Astrocyte (in vitro differentiated cells and primary cell): ENCODE measurements at regions not wholly inside any gene's neighbourhood (a gene's known extent, or its start where the extent isn't known, plus 50 kb on each side); places are given as distances from the start of the nearest gene placed in this dataset.
A peak's percentile ranks its signal among the peaks of the same experiment; 100 is the strongest.

Source experiments
- DNase-seq: peaks from one replicate; pipeline ENCODE4 v3.0.0-alpha.2; 2010; ENCODE audit warnings: low read depth
- FAIRE-seq: peaks from 2 replicates; lab custom pipeline; 2011; peaks lifted over from hg19 to GRCh38; lab: Jason Lieb, UNC
- H2AFZ ChIP-seq: 2 replicates; pipeline ENCODE4 v1.6.0; 2012; ENCODE audit warnings: low read depth, low read length, inconsistent platforms
- H3K27ac ChIP-seq: 2 replicates; pipeline ENCODE4 v1.5.1; 2011; ENCODE audit warnings: low read depth, low read length, inconsistent platforms
- H3K27me3 ChIP-seq: 2 replicates; pipeline ENCODE4 v1.6.0; 2011; ENCODE audit warnings: low read length, inconsistent platforms; ENCODE audit not compliant: insufficient read depth
- H3K36me3 ChIP-seq: 2 replicates; pipeline ENCODE4 v1.5.1; 2011; ENCODE audit warnings: low read length, inconsistent platforms; ENCODE audit not compliant: insufficient read depth
- H3K4me1 ChIP-seq: 2 replicates; pipeline ENCODE4 v1.5.1; 2011; ENCODE audit warnings: low read length, inconsistent platforms; ENCODE audit not compliant: insufficient read depth
- H3K4me2 ChIP-seq: 2 replicates; pipeline ENCODE4 v1.6.0; 2012; ENCODE audit warnings: low read length, inconsistent platforms
- H3K4me3 ChIP-seq: 2 replicates; pipeline ENCODE4 v1.5.1; 2011; ENCODE audit warnings: low read depth, mild to moderate bottlenecking, low read length, inconsistent platforms; ENCODE audit not compliant: insufficient read depth
- H3K79me2 ChIP-seq: 2 replicates; pipeline ENCODE4 v1.6.0; 2012; ENCODE audit warnings: mild to moderate bottlenecking, low read length, inconsistent platforms; ENCODE audit not compliant: insufficient read depth
- H3K9ac ChIP-seq: 2 replicates; pipeline ENCODE4 v1.6.0; 2012; ENCODE audit warnings: mild to moderate bottlenecking, low read length, inconsistent platforms
- H3K9me3 ChIP-seq: 2 replicates; pipeline ENCODE4 v1.5.1; 2012; ENCODE audit warnings: low read depth, mild to moderate bottlenecking, low read length, inconsistent platforms; ENCODE audit not compliant: insufficient read depth
- H4K20me1 ChIP-seq: 2 replicates; pipeline ENCODE4 v1.6.0; 2012; ENCODE audit warnings: low read length, inconsistent platforms; ENCODE audit not compliant: insufficient read depth
- H3K27ac Mint-ChIP-seq: one replicate; pipeline ENCODE4 v1.8.0; 2021; ENCODE audit warnings: mild to moderate bottlenecking, mixed read lengths; ENCODE audit not compliant: unreplicated experiment
- H3K27me3 Mint-ChIP-seq: one replicate; pipeline ENCODE4 v1.8.0; 2021; ENCODE audit warnings: low read depth, mixed read lengths; ENCODE audit not compliant: unreplicated experiment
- H3K36me3 Mint-ChIP-seq: one replicate; pipeline ENCODE4 v1.8.0; 2021; ENCODE audit warnings: low read depth, mixed read lengths; ENCODE audit not compliant: unreplicated experiment
- H3K4me1 Mint-ChIP-seq: one replicate; pipeline ENCODE4 v1.8.0; 2021; ENCODE audit warnings: low read depth, mixed read lengths; ENCODE audit not compliant: unreplicated experiment
- H3K4me3 Mint-ChIP-seq: one replicate; pipeline ENCODE4 v1.8.0; 2021; ENCODE audit warnings: mild to moderate bottlenecking, moderate library complexity, mixed read lengths; ENCODE audit not compliant: unreplicated experiment
- H3K9me3 Mint-ChIP-seq: one replicate; pipeline ENCODE4 v1.8.0; 2021; ENCODE audit warnings: mild to moderate bottlenecking, mixed read lengths; ENCODE audit not compliant: unreplicated experiment
- CTCF ChIP-seq: IDR thresholded peaks from 2 replicates; pipeline ENCODE4 v1.5.1; 2011; ENCODE audit warnings: low read depth, mild to moderate bottlenecking, inconsistent platforms, low read length, moderate library complexity; ENCODE audit not compliant: insufficient read depth
- EZH2 ChIP-seq: IDR thresholded peaks from 2 replicates; pipeline ENCODE4 v1.6.1; 2012; ENCODE audit warnings: mild to moderate bottlenecking, low read length, inconsistent platforms; ENCODE audit not compliant: insufficient read depth

- Mint-ChIP-seq H3K4me1 (peaks cover 28% of the 10 kb centered on the region), H3K27me3 (no peaks in the 10 kb centered on the region), H3K27ac (no peak overlapping the region), H3K9me3 (peaks cover 3% of the 10 kb centered on the region), H3K36me3 (no peaks in the 10 kb centered on the region), H3K4me3 (no peak overlapping the region)
- Histone ChIP-seq H2AFZ (no peak overlapping the region), H3K27ac (peak overlapping the region; percentile 24), H4K20me1 (no peaks in the 10 kb centered on the region), H3K9me3 (no peaks in the 10 kb centered on the region), H3K4me3 (no peak overlapping the region), H3K4me1 (peaks cover 16% of the 10 kb centered on the region), H3K4me2 (peak overlapping the region; percentile 42), H3K36me3 (no peaks in the 10 kb centered on the region), H3K9ac (no peak overlapping the region), H3K27me3 (no peaks in the 10 kb centered on the region), H3K79me2 (no peaks in the 10 kb centered on the region)
- TF ChIP-seq EZH2, result no peak
- TF ChIP-seq CTCF, result no peak
- no peak for FAIRE-seq
- no peak for DNase-seq
These were observed 61.4 kb upstream of the CTSC start for GRCh38 chr11:88398791-88399570.

- peak overlapping the region; percentile 63 for H3K27ac Mint-ChIP-seq
- H4K20me1 ChIP-seq, result no peaks in the 10 kb centered on the region
- no peak overlapping the region for H2AFZ ChIP-seq
- no peaks in the 10 kb centered on the region for H3K36me3 ChIP-seq
- no peak overlapping the region for H3K9ac ChIP-seq
- H3K4me3 Mint-ChIP-seq, result no peak overlapping the region
- DNase-seq (peak; percentile 71), FAIRE-seq (no peak)
- H3K4me2 ChIP-seq, result peak overlapping the region; percentile 42
- no peak overlapping the region for H3K4me3 ChIP-seq
- H3K27me3 Mint-ChIP-seq, result no peaks in the 10 kb centered on the region
- H3K9me3 ChIP-seq, result no peaks in the 10 kb centered on the region
- no peaks in the 10 kb centered on the region for H3K27me3 ChIP-seq
- peak overlapping the region; percentile 24 for H3K27ac ChIP-seq
- TF ChIP-seq EZH2, result no peak
- TF ChIP-seq CTCF, result no peak
- H3K79me2 ChIP-seq, result no peaks in the 10 kb centered on the region
- H3K4me1 ChIP-seq, result peaks cover 16% of the 10 kb centered on the region
- H3K9me3 Mint-ChIP-seq, result peaks cover 3% of the 10 kb centered on the region
- H3K4me1 Mint-ChIP-seq, result peaks cover 28% of the 10 kb centered on the region
- no peaks in the 10 kb centered on the region for H3K36me3 Mint-ChIP-seq
These were observed 60.8 kb upstream of the CTSC start for GRCh38 chr11:88398372-88398771.

- no peak overlapping the region for H3K27ac Mint-ChIP-seq
- FAIRE-seq, result no peak
These were observed 52.7 kb upstream of the CTSC start for GRCh38 chr11:88390254-88390653.

More at GRCh38 chr11:88390254-88390653, 52.7 kb upstream of the CTSC start:
- no peaks in the 10 kb centered on the region for H3K79me2 ChIP-seq
- no peaks in the 10 kb centered on the region for H3K27me3 Mint-ChIP-seq
- H3K4me2 ChIP-seq, result no peak overlapping the region
- TF ChIP-seq EZH2 (no peak), CTCF (no peak)
- H3K4me3 Mint-ChIP-seq, result no peak overlapping the region
- peaks cover 6% of the 10 kb centered on the region for H3K9me3 Mint-ChIP-seq
- H3K4me3 ChIP-seq, result no peak overlapping the region
- peaks cover 3% of the 10 kb centered on the region for H3K9me3 ChIP-seq
- no peaks in the 10 kb centered on the region for H3K36me3 ChIP-seq
- H3K9ac ChIP-seq, result no peak overlapping the region
- H3K36me3 Mint-ChIP-seq, result peaks cover 1% of the 10 kb centered on the region
- no peaks in the 10 kb centered on the region for H4K20me1 ChIP-seq
- peaks cover under 1% of the 10 kb centered on the region for H3K4me1 ChIP-seq
- H2AFZ ChIP-seq, result no peak overlapping the region
- DNase-seq, result no peak
- no peak overlapping the region for H3K27ac ChIP-seq
- peaks cover under 1% of the 10 kb centered on the region for H3K4me1 Mint-ChIP-seq
- H3K27me3 ChIP-seq, result no peaks in the 10 kb centered on the region
